Mammary epithelial cell (primary cell): ENCODE measurements at regions not wholly inside any gene's neighbourhood (a gene's known extent, or its start where the extent isn't known, plus 50 kb on each side); places are given as distances from the start of the nearest gene placed in this dataset.

ENCODE experiments used
- CTCF ChIP-seq, 2 donors: IDR thresholded peaks in 1 of 2; conservative IDR thresholded peaks in 1 of 2; 2 replicates each; pipeline ENCODE4 v1.5.1; 2011 to 2012; ENCODE audit warnings: inconsistent platforms in 2 of 2, low read length in 2 of 2, mild to moderate bottlenecking in 2 of 2, control low read depth in 1 of 2, low read depth in 1 of 2; ENCODE audit not compliant: insufficient read depth in 1 of 2; ENCODE audit errors: extremely low read depth in 1 of 2
- EZH2 ChIP-seq: IDR thresholded peaks from 2 replicates; pipeline ENCODE4 v1.6.1; 2012; ENCODE audit warnings: low read length, inconsistent platforms, borderline replicate concordance

- TF ChIP-seq CTCF (conservative IDR thresholded peaks at IDR 0.05 in 1 of 2, IDR thresholded peaks at IDR 0.05 in 1 of 2; ENCODE audit: extremely low read depth in 1 of 2, insufficient read depth in 1 of 2, low read depth in 1 of 2, low read length in 2 of 2) (no peak), EZH2 (no peak)
Measured at GRCh38 chr2:225993430-225993829, 593.9 kb downstream of the NYAP2 start.
